GM18868 (cell line): ENCODE measurements at regions not wholly inside any gene's neighbourhood (a gene's known extent, or its start where the extent isn't known, plus 50 kb on each side); places are given as distances from the start of the nearest gene placed in this dataset.
"Not testable (repeated sequence)": the region's sequence is repeated elsewhere in the genome, so short reads cannot be mapped to it uniquely, and the experiment has no call there.

Experiments
- ATAC-seq: cut with Tn5 transposase; IDR thresholded peaks from one replicate; pipeline ENCODE4 v1.9.1; 2021; ENCODE audit warnings: mild to moderate bottlenecking, moderate library complexity; ENCODE audit not compliant: unreplicated experiment

DNA sequence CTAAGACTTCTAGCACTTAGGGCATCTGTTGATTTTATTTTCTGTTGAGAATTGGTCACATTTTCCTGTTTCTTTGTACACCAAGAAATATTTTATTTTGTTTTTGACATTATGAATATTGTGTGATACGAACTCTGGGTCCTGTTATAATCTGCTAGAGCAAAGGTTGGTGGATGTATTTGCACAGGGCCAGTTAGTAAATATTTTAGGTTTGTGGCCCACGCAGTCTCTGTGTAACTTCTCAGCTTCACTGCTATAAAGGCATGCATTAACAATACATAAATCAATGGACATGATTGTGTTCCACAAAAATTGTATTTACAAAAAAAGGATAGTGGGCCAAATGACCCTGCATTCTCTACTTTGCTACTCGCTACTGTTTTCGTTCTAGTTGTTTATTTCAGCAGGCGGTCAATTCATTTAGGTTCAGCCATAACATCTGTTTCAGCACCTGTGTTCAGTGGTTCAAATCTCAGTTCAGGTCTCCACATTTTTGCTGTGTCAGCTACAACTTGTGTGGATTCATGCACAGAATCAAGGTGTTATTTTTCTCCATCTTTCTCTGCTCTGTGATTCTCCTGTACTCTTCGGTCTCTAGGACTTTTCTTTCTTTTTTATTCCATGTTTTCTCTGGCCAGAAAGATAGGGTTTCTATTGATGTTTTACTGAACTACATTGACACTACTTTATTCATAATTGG, 786.2 kb downstream of the ETS1 start:
- ATAC-seq, result no peak

DNA sequence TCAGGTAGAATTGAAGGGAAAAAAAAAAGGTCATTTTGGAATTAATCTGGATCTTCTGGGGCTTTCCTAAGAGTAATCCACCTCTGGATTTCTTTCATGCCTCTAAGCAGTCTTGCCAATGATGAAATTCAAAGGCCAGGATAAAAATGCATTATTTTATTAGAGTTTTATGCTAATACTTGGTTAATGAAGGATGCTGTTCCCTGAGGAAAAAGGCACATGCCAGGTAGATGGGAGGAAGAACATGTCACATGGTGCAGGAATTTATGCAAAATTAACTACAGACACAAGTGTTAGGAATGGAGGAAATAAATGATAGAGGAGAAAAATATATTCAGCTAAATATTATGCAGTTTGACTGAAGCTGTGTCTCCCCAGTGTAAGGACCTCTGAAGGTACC, 792.0 kb downstream of the ETS1 start:
- no peak for ATAC-seq

DNA sequence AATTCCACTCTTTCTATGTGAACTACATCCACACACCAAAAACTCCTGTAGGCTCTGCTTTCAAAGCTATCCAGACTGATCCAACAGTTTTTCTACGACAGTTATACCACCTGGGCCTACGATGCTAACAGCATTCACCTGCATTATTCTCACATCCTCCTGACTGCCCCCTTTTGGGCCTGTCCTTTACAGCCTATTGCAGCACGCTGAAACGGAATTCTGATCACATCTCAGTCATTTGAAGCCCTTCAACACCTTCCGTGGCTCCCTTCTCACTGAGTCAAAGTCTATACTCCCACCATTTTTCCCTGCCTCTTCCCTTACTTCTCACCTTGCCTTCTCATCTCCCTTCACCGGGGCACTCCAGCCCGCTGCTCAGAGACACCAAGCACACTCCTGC, 791.3 kb upstream of the KIRREL3 start:
- no peak for ATAC-seq

DNA sequence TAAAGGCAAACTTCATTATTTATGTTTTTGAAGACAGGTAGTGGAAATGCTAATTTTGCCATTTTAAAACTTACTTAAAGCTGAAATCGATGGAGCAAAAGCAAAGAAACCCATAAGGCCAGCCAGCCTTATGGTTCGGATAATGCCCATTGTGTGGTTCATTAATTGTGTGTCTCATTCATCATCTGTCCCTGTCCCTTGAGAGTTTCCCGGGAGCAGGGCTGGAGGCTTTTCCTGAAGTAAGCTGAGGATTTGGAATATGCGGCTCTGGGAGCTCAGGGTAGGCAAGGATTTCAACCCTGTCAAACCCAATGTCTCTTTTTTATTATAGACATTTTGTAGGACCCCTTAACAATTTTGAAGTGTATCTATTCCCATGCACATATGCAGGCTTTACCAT, 790.0 kb upstream of the KIRREL3 start:
- no peak for ATAC-seq

DNA sequence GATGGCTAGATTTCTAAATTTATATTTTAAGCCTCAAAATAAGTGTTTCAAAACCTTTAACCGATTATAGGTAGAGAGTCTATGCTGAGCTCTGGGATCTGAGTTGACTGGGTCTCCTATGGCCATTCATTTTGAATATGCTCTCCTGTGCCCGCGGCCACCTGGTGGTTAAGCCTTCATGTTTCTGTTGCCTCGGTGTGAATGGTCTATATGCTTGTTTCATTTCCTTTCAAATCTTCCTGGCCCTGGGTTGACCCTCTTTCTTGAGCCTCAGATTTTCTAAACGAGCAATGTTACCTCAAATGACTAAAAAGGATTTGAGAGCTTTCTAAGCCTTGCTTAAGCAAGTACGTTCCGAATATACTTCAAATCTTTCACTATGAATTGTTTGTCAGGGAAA, 789.4 kb upstream of the KIRREL3 start:
- peak; percentile 63 for ATAC-seq

DNA sequence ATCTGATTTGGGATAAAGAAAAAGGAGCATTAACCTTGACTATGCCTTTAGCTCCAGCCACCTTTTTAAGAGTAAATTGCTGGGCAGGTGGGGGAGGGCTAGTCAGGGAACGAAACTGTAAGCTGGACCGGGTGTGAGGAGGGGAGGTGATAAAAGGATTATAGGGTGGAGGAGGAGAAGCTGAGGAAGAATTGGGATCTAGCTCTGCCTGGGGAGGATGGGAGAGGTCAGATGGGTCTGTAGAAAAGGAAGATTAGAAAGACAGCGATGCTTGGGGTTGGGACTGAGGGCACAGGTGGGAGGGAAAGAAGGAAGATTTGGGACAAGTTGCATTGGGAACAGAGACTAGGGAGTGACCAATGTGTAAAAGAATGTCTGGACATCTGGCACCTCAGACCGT, 772.4 kb upstream of the KIRREL3 start:
- ATAC-seq, result not testable (repeated sequence)

DNA sequence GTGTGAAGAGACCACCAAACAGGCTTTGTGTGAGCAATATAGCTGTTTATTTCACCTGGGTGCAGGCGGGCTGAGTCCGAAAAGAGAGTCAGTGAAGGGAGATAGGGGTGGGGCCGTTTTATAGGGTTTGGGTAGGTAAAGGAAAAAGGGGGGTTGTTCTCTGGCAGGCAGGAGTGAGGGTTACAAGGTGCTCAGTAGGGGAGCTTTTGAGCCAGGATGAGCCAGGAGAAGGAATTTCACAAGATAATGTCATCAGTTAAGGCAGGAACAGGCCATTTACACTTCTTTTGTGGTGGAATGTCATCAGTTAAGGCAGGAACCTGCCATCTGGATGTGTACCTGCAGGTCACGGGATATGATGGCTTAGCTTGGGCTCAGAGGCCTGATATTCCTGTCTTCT, 768.4 kb upstream of the KIRREL3 start:
- ATAC-seq, result not testable (repeated sequence)

DNA sequence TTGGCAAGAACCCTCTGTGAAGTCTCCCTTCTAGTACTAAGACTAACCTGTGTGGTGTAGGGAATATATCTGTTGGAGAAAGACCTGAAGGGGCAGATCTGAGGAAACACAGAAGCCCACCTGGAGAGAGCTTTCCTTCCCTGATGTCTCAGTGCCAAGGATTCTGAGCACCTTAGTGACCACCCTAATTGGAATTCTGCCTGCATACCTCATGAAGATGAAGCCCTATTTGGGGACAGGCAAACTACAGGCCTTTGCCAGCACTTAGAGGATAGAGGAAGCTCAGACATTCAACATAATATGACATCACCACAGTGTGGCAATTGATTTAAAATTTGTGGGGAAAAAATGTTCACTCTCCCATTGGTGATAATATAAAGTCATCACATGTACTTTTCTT, 766.2 kb upstream of the KIRREL3 start:
- no peak for ATAC-seq

DNA sequence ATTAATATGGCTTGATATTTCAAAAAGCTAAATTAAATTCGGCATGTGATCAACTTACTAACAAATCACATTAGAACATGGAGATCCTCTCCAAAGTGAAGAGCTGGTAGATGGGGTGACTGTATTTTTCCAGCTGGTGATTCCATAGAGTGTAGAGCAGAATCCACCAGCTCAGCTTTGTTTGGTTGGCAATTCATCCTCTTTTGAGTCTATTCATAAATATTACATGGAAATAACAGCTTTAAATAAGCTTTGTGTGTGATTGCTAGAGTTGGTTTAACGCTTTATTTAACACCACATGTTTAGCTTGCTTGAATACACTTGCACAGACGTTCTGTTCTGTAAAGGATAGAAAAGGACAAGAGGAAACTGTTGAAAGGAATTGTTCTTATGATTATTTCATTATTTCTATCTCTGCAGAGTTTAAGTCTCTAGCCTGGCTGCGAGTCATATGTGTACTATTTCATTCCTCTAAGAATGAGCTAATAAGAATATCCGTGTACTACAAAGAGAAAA, 738.3 kb upstream of the KIRREL3 start:
- ATAC-seq, result no peak

DNA sequence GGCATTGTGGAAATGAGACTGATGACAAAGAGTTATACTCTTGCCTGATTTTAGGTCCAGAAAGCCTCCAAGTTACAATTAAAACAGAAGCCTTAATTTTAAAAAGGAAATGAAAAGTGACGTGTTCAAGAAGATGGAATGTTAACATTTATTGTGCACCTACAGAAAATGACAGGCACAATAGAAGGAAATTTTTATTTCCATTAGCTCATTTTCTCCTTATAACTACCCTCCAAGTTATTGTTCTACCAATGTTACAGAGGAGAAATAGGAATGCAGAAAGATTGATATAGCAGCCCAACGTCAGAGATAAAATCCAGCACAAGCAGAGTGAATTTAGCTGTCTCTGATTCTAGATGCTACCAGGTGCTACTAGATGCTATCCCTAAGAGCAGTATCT, 736.9 kb upstream of the KIRREL3 start:
- ATAC-seq, result no peak

DNA sequence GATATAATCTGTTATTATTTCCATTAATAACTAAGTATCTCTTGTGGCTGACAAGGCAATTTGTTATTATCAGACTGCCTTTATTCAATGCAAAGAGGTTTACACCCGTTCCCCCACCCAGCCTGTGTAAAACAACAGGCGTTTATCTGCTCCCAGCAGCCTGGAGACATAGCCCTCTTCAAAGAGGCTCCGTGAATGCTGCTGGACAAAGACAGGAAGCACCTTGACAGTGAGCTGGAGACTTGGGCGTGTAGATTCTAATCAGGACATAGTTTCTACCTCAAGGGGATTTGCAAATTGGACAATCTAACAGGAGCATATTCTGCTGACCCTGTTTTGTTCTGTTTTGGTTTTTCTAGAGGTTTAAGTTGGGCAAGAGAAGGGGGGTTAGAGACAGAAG, 733.0 kb upstream of the KIRREL3 start:
- ATAC-seq, result no peak

DNA sequence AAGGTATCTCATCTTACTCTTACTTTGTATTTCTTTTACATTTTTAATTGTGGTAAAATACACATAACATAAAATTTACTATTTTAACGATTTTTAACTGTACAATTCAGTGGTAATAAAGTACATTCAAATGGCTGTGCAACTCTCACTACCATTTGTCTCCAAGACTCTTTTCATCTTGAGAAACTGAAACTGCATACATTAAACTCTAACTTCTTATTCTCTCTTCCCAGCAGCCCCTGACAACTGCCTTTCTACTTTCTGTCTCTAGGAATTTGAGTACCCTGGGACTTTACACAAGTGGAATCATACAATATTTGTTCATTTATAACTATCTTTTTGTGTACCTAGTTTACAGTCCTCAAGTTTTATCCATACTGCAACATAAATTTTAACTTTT, 725.8 kb upstream of the KIRREL3 start:
- no peak for ATAC-seq

DNA sequence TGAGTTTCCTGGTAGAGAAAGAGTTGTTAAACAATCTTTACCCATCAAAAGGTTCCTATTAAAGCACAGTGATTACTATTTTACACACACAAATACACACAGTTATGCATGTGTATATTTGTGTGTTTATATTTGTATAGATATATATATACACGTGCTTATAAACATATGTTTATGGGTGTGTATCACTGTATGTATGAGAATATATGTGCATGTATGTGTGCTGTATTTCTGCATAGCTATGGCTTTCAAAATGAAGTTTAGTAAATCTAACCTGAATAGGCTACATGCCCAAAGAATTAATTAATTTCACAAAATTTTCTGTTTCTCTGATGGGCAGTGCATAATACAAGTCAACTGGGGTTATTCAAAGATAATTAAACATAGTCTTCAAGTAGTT, 723.1 kb upstream of the KIRREL3 start:
- no peak for ATAC-seq

DNA sequence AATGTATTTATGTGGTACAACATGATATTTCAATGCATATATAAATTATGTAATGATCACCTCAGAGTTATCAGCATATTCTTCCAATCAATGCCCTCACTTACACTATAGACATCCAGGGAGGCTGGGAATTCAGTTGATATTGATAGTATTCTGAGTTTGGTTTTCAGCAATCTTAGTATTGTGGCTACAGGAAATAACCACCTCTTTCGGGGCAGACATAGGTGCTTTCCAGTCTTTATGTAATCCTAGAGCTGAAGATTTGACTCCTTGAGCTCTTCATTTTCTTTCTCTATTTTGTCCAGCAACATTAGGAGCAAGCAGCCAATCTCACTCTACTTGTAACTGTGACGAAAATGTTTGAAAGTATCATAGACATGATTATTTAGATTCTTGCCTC, 712.7 kb upstream of the KIRREL3 start:
- ATAC-seq, result no peak

DNA sequence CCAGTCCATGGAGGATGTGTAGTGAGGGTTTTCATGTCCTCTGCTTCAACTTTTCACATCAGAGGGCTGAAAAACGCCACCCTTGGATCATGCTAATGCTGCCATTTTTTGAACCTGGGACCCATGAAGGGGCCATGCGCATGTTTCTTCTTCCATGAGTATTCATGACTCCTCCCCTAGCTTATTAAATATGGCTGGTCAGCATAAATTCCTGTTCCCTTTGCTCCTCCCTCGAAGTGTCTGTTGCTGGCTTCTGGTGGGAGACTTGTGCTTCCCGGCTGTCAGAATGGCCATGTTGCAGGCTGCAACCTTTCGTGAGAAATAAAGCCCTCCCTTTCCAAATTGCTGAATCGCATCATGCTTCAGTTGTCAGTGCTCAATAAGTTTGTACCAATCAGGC, 711.2 kb upstream of the KIRREL3 start:
- no peak for ATAC-seq

DNA sequence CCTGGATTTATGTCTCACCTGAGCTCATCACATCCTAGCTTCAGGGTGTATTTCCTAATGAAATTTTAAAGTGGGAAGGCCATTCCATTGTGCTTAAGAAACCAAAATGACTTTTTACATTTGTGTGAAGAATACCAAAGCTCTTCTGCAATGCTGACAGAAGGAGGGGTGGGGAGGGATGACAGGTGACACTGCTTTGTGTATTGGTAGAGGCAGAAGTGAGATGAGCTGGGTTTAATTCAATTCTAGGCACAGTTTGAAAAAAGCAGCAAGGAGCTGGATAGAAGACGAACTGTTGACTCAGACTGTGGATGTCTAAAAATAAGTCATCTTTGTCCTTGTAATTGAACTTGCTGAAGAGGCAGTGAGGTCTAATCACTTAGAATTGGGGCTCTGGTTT, 710.3 kb upstream of the KIRREL3 start:
- no peak for ATAC-seq

DNA sequence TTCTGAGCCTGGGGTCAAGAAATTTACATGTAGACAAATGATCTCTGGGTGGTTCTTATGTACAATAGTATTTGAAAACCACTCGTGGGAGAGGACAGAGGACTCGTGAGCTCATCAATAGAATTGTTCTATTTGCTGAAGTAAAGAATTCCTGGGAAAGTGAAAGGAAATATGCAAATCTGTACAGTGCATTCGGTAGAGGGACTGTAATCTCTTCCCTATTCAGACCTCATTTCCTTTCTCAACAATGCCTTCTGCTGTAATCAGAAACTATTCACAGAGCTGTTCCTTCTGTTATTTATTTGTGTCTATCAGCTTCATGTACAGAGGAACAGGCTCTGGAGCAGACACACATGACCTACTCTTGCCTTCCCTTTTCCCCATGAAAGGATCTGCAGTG, 709.4 kb upstream of the KIRREL3 start:
- ATAC-seq, result no peak

DNA sequence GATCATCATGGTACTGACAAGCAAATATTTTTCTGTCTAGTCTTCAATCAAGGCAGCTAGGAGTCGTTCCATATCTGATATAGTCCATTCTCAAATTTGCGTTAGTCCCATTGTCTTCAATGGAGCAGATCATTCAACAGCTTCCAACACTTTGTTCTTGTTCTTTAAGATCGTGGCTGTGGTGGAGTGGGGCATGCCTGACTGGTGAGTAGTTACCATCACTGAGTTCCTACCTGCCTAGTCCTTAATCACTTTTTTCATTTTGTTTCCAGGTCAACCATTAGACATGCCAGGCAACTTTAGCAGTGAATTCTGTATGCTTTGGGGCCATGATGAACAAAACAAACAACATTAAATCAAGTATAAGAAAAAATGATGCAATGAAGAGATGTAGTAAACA, 693.1 kb upstream of the KIRREL3 start:
- ATAC-seq, result no peak

DNA sequence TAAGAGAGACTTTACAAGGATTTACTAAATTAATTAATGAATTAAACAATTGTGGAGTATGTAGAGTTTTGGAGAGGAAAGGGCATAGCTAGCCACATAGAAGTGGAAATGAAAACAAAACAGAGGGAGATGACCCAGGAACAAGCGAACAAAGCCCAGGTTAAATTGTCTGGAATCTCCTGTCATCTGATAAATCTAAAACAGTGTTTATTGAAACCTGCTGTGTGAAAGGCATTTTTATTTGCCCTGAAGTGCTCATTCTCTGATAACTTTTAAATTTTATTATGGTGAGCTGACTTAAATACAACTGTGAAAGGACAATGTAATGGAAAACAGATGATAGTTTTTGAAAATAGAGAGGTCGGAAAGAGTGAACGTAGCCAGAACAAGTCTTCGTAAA, 682.8 kb upstream of the KIRREL3 start:
- no peak for ATAC-seq

DNA sequence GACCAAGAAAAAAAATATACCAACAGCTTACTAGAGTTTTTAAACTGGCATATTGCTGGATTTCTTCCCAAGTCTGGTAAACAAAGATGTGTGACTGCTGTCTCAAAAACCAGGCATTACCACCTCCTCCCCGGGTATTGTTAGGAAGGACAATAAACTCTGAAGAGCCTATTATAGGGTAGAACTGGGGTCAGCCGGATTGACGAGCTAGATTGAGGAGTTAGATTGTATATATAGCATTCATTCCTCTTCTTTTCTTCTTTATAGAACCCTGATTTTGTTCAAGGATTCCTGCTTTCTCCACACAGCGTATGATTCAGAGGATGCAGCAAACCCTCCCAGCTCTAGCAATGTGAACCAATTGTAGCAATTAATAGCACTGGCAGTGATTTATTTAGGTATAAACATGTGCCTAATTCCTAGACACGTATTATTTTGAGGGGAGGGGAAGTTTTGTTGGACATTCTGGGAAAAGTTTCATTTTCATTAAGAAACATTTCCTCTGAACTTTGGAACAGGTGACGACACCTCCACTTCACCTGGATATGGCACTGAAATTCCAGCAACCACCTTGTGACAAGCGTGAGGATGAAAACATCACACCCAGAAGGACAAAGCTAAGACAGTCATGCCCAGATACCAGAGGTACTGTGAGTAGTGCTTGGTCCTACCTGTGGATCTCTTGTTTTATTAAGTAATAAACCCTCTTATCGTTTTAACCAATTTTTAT, 679.4 kb upstream of the KIRREL3 start:
- ATAC-seq, result no peak

DNA sequence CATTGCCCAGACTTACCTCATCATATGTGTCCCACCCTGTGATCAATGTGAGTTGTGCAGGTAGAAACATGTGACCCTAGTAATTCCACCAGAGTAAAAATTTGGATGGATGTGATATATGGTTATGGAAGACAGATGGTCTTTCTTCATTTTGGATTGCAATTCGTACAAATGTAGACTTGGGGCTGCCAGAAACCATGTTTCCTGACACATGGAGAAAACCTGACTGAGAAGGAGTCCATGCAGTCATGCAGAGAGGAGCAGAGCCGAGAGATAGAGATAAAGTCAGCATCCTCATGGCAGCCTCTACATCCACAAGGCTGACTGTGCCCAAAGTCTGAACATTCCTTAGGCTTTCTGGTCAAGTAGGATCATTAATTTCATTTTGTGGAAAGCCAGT, 678.1 kb upstream of the KIRREL3 start:
- no peak for ATAC-seq

DNA sequence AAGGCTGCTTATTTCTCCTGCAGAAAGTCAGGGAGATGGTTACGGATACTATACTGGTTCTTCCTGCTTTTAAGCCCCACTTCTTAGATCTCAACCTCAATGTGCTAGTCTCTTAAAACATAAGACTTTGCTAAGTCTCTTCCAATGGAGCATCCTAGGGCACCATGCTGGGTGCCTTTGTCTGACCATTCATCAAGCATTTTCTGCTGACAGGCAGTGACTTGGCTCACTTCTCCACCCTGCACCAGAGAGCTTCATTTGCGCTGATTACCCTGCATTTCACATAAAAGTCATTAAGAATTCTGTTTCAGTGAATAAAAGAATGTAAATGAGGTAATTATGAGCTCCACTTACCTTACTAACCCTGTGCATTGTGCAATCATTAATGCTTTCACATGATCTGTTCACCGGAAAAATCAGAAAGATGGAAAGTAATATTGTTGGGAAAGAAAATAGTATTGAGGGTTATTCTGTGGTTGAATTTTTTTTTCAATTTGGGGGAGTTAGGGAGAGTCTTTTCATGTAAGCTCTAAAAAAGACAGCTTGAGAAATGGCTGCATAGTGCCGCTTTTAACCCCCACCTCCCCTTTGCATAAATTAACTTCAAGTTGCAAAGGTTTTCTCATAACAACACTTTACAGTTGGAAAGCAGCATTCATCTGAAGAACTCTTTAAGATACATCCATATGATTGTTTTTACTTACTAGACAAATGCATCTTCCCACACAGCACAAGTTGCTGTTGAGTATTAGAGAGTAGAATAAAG, 677.3 kb upstream of the KIRREL3 start:
- ATAC-seq, result no peak
